ENCODE measurements at regions not wholly inside any gene's neighbourhood (a gene's known extent, or its start where the extent isn't known, plus 50 kb on each side); places are given as distances from the start of the nearest gene placed in this dataset.

GRCh38 chr13:70908795-70909194, 800.5 kb upstream of the KLHL1 start:
- no peak for FAIRE-seq
- DNase-seq (ENCODE audit: low spot score), result no peak

GRCh38 chr13:70905035-70905434, 796.8 kb upstream of the KLHL1 start:
- DNase-seq (ENCODE audit: low spot score) (no peak), FAIRE-seq (no peak)

GRCh38 chr13:70896136-70896535, 787.9 kb upstream of the KLHL1 start:
- DNase-seq (ENCODE audit: low spot score) (no peak), FAIRE-seq (no peak)

GRCh38 chr13:70895599-70895998, 787.3 kb upstream of the KLHL1 start:
- DNase-seq (ENCODE audit: low spot score) (no peak), FAIRE-seq (no peak)

GRCh38 chr13:70894258-70894657, 786.0 kb upstream of the KLHL1 start:
- no peak for FAIRE-seq
- DNase-seq (ENCODE audit: low spot score), result no peak

- DNase-seq (ENCODE audit: low spot score) (no peak), FAIRE-seq (no peak)
Measured at GRCh38 chr13:70893832-70894231, 785.6 kb upstream of the KLHL1 start.

GRCh38 chr13:70890289-70890688, 782.0 kb upstream of the KLHL1 start:
- FAIRE-seq (no peak), DNase-seq (ENCODE audit: low spot score) (no peak)

- no peak for FAIRE-seq
- no peak for DNase-seq (ENCODE audit: low spot score)
Measured at GRCh38 chr13:70889163-70889562, 780.9 kb upstream of the KLHL1 start.

GRCh38 chr13:70884196-70884595, 775.9 kb upstream of the KLHL1 start:
- no peak for FAIRE-seq
- DNase-seq (ENCODE audit: low spot score), result no peak

- DNase-seq (ENCODE audit: low spot score) (no peak), FAIRE-seq (no peak)
Measured at GRCh38 chr13:70874636-70875035, 766.4 kb upstream of the KLHL1 start.

- DNase-seq (ENCODE audit: low spot score) (no peak), FAIRE-seq (no peak)
Measured at GRCh38 chr13:70864731-70865130, 756.5 kb upstream of the KLHL1 start.

- FAIRE-seq (no peak), DNase-seq (ENCODE audit: low spot score) (no peak)
Measured at GRCh38 chr13:70856711-70857110, 748.5 kb upstream of the KLHL1 start.

GRCh38 chr13:70856025-70856424, 747.8 kb upstream of the KLHL1 start:
- DNase-seq (ENCODE audit: low spot score) (no peak), FAIRE-seq (no peak)

GRCh38 chr13:70849222-70849621, 741.0 kb upstream of the KLHL1 start:
- no peak for DNase-seq (ENCODE audit: low spot score)
- FAIRE-seq, result no peak

- DNase-seq (ENCODE audit: low spot score) (no peak), FAIRE-seq (no peak)
Measured at GRCh38 chr13:70844391-70845108, 736.3 kb upstream of the KLHL1 start.

GRCh38 chr13:70842062-70842644, 733.9 kb upstream of the KLHL1 start:
- DNase-seq (ENCODE audit: low spot score), result no peak
- FAIRE-seq, result no peak

- FAIRE-seq, result no peak
- DNase-seq (ENCODE audit: low spot score), result no peak
Measured at GRCh38 chr13:70841240-70842061, 733.2 kb upstream of the KLHL1 start.

- FAIRE-seq, result no peak
- DNase-seq (ENCODE audit: low spot score), result no peak
Measured at GRCh38 chr13:70835371-70835770, 727.1 kb upstream of the KLHL1 start.

- no peak for FAIRE-seq
- DNase-seq (ENCODE audit: low spot score), result no peak
Measured at GRCh38 chr13:70829748-70830147, 721.5 kb upstream of the KLHL1 start.

GRCh38 chr13:70817576-70817975, 709.3 kb upstream of the KLHL1 start:
- no peak for FAIRE-seq
- DNase-seq (ENCODE audit: low spot score), result no peak

GRCh38 chr13:70816853-70817252, 708.6 kb upstream of the KLHL1 start:
- FAIRE-seq (no peak), DNase-seq (ENCODE audit: low spot score) (no peak)

GRCh38 chr13:70814684-70815083, 706.4 kb upstream of the KLHL1 start:
- no peak for DNase-seq (ENCODE audit: low spot score)
- no peak for FAIRE-seq

GRCh38 chr13:70812481-70812880, 704.2 kb upstream of the KLHL1 start:
- no peak for FAIRE-seq
- no peak for DNase-seq (ENCODE audit: low spot score)

Data from RCC 7860 (cell line).